NCI-H2107 treated with DMSO at 0.1 percent for 48 hours (cell line): ENCODE measurements at regions not wholly inside any gene's neighbourhood (a gene's known extent, or its start where the extent isn't known, plus 50 kb on each side); places are given as distances from the start of the nearest gene placed in this dataset.

Experiments
- DNase-seq: peaks from one replicate; lab custom pipeline; 2025; ENCODE audit not compliant: unreplicated experiment; lab: John Stamatoyannopoulos, UW

DNA sequence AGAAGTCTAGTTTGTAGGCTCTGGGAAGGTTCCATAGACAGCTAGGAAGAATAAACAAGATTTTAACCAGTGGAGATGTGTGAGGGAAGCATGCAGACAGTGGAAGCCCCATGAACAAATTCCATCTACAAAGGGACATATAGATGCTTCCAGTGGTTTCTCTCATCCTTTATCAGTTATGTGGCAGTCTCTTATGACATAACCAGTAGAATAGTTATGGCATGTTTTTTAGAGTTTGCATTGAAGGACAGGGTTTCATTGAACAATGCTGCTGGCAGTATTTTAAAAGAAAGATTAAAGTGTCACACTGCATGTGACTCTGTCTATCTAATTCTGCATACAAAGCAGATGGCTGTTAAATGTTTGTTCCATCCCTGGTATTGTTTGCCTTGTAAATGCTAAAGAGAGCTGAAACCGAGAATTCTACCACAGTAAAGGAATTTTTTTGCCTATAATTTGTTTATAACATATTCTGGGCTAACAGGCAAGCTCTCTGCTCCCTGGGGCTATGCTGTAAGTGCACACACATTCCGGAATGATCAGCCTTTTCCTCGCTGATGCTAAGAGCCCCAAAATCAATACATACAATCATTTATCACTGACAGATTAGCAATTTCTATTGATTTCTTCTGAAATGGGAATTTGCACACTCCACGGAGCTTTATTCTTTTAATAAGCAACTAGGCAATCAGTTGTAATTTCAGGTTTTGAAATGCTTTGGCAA, 76.8 kb upstream of the PELI1 start:
- DNase-seq = no peak

DNA sequence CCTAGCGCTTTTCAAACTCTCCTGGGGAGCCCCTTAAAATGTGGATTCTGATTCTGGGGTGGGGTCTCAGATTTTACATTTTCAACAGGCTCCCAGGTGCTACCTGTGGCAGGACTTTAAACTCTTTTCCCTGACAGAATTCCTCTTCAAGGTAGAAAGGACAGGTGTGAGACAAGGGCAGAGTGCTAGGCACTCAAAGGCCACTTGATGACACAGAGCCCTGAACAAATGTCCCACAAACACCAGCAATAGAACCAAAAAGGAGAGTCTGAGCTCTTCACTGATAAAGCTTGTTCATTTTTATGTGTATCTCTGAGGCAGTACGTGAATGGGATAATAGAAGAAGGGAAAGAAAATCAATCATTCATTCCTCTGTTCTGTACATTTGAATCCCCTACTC, 77.7 kb upstream of the PELI1 start:
- no peak for DNase-seq

DNA sequence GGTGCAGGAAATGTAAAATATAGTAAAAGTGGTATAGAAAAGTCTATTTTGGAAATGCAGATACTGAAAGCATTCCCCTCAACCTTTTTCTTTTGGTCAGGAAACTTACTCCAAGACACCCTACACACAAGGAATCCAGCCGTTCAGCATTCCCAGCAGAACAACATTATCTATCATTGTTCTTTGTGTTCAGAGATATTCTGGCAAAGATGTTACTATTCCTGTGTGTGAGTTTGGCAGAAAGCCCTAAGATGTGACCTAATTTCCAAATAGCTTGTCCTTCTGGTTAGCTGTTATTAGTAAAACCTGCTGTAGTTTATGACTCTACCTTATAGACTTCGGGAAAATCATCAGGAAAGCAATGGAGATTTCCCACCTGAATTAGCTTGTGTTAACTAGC, 78.1 kb upstream of the PELI1 start:
- DNase-seq = no peak

- no peak for DNase-seq
Observed at GRCh38 chr2:64223055-64223454, 78.8 kb upstream of the PELI1 start.

GRCh38 chr2:64225491-64225890, 81.3 kb upstream of the PELI1 start:
- no peak for DNase-seq

DNA sequence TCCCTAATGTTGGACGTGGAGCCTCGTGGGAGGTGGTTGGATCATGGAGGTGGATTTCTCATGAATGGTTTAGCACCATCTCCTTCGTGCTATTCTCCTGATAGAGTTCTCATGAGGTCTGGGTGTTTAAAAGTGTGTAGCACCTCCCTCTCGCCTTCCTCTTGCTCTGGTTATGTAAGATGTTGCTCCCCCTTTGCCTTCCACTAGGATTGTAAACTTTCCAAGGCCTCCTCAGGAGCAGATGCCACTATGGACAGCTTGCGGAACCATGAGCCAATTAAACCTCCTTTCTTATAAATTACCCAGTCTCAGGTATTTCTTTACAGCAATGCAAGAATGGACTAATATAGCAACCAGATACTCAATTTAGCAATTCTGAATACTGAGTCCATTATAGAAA, 82.4 kb upstream of the PELI1 start:
- DNase-seq = no peak

DNA sequence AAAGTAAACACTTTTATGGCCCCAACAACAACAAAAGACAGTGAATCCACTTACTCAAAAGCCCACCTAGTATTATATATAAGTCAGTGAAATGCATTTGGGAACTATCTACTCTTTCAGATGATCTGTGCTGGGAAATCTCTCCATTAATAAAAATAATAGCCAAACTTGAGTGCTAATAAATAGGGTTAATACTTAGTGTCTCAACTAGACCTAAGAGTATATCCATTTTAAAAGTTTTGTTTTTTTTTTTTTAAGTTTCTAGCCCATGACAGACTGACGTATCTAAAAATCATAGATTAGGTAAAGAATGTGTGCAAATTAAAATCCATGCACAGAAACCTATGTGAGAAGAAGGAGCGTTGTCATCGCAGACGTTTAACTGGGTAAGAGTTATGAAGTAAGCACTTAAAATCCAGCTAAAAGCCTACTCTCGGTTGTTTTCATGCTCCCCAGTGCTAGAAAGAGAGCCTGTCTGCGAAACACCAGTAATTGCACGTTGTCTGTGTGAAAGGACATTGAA, 83.4 kb upstream of the PELI1 start:
- DNase-seq = no peak

DNA sequence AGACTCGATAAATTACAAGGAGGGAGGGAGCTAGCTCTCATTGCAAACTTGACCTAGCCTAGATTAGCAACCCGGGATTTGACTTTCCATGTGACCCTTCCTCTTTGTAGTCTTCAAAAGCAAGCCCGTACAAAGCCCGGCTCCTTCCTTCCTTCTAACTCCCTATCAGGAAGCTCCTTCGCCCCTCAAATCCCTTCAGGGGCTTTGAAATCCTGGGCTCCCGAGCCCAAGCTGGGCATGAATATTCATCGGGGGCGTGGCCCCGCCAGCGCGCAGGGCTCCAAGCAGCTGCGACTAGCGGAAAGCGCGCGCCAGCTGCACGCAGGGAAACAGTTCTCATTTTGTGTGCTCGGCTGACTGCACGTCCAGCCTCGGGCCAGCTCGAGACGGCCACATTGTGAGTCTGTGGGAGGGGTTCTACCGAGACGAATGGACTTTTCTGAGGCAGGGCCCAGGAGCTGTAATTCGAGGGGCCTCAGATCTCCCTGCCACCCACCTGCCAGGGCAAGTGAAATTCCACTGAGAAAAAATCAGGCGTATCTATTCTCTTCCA, 84.0 kb upstream of the PELI1 start:
- peak; percentile 68 for DNase-seq

DNA sequence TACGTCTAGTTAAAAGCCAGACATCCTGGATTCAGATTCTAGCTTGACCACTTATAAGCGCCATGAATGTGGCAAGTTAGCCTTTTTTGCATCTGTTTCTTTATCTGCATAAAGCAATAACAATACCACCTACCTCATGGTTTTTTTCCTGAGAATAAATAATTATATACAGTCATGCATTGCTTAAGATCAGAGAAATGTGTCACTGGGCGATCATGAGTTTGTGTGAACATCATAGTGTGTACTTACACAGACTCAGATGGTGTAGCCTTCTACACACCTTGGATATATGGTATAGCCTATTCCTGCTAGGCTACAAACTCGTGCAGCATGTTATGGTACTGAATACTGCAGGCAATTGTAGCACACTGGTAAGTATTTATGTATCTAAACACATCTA, 84.7 kb upstream of the PELI1 start:
- no peak for DNase-seq

DNA sequence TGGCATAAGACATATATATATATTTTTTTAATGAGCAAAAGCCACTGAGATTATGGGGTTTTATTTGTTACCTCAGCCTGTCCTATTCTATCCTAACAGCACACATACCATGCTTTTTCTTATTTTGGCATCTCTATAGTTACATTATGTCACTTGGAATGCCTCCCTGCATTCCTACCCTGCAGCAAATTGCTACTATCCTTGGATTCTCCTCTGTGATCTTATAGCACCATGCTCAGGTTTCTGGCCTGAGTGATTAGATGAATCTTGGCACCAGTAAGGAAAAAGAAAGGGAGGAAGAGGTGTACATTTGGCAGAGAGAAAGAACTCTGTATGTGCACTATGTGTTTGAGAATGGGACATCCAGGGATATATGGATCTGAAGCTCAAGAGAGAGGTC, 86.3 kb upstream of the PELI1 start:
- no peak for DNase-seq

GRCh38 chr2:64232266-64232665, 88.0 kb upstream of the PELI1 start:
- no peak for DNase-seq

DNA sequence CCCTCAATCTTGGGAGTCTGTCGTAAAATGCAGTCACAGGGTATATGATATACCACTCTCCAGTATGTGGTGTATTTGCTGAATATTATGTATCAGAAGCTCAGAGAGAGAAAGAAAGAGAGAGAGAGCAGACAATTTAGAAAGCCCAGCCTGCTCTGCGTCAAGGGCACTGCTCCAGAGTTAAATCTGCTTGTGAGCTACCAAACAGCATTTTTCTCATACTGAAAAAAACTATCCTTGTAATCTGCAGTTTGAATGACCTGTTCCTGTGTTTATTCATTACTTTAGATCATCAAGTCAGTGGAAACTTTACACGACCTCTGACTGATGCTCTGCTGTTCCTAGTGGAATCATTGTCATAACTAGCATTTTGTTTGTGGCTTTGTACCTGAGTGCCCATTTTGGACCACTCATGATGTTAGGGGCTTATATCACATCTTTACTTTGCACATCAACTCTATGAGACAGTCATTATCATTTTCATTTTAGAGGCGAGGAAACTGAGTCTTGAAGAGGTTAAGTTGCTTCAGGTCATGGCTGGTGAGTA, 89.2 kb upstream of the PELI1 start:
- no peak for DNase-seq

GRCh38 chr2:64234150-64234549, 89.9 kb upstream of the PELI1 start:
- no peak for DNase-seq

DNA sequence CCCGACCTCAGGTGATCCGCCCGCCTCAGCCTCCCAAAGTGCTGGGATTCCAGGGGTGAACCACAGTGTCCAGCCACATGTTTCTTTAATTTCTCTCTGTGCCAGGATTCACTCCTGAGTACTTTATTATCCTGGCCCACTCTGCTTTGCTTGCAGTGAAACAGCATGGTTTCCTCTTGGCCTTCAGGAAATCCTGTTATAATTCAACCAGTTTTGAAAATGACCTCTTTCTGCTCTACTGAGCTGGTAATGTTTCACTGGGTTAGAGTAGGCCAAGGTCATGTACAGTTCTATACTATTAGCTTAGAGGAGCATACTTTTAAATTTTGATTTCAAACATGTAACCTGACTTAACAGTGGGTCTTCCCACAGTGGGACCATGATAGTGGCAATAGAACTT, 90.6 kb upstream of the PELI1 start:
- no peak for DNase-seq

- no peak for DNase-seq
Observed at GRCh38 chr2:64237266-64237665, 93.0 kb upstream of the PELI1 start.

GRCh38 chr2:64238799-64239198, 94.6 kb upstream of the PELI1 start:
- DNase-seq = no peak

GRCh38 chr2:64243081-64244036, 99.1 kb upstream of the PELI1 start:
- no peak for DNase-seq

DNA sequence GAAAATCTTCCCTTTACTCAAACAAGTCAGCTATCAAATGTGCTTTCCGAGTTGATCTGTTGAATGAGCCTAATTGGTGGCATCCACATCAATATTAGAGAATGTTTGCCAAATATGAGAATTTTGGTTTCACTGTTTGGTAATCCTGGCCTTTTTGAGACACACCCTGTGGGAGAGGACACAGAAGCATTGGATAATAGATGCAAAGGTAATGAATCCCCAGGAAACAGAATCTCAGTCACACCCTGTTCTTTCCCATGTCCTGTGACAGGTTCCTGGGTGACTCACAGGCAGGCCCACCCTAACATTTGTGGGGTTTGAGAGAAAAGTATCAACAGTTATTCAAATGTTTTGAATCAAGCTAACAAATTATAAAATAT, 99.8 kb upstream of the PELI1 start:
- no peak for DNase-seq

DNA sequence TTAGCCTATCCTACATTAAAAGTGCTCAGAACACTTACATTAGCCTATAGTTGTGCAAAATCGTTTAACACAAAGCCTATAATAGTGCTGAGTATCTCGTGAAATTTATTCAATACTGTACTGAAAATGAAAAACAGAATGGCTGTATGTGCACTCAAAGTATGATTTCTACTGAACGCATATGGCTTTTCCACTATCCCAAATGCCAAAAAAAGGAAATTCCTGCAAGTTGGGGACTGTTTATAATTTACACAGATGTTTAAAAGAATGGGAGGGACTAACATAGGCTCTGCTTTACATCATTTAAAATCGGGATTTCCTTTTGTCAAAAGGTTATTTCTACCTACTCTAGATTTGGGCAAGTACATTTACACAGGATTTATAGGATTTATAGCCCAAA, 101.4 kb upstream of the PELI1 start:
- no peak for DNase-seq

- DNase-seq = no peak
Observed at GRCh38 chr2:64246962-64247361, 102.7 kb upstream of the PELI1 start.

DNA sequence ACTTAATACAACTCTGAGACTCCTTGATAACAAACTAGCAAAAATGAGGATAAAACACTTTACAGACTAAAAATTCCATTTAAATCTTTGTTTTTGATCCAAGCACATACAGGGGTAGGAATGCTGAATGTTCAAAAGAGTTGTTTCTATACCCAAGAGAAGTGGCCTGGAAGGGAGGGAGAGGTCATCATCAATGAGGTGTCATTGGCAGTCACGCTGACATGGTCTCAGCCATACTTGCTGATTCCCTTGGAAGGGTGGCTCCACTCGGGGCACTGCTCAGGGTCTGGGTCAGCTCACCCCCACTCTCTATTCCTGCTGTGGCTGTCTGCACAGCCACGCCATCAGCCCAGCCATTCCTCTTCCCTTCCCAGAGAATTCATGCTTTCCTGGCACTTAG, 105.2 kb upstream of the PELI1 start:
- no peak for DNase-seq

DNA sequence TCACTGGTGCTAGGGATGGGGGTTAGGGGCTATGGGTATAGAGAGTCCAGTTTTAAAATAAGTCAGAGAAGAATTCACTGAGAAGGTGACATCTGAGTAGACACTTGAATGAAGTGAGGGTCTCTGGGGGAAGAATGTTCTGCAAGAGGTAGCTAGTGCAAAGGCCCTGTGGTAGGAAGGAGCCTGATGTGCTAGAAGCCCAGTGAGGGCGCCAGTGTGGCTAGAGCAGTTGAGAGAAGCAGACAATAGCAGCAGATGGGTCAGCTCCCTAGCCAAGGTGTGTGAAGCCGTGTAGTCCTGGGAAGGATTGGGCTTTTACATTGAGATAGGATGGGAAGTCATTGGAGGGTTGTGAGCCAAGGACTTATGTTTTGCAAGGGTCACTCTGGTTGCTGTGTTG, 105.8 kb upstream of the PELI1 start:
- DNase-seq = no peak
